ENCODE measurements at regions not wholly inside any gene's neighbourhood (a gene's known extent, or its start where the extent isn't known, plus 50 kb on each side); places are given as distances from the start of the nearest gene placed in this dataset.

DNA sequence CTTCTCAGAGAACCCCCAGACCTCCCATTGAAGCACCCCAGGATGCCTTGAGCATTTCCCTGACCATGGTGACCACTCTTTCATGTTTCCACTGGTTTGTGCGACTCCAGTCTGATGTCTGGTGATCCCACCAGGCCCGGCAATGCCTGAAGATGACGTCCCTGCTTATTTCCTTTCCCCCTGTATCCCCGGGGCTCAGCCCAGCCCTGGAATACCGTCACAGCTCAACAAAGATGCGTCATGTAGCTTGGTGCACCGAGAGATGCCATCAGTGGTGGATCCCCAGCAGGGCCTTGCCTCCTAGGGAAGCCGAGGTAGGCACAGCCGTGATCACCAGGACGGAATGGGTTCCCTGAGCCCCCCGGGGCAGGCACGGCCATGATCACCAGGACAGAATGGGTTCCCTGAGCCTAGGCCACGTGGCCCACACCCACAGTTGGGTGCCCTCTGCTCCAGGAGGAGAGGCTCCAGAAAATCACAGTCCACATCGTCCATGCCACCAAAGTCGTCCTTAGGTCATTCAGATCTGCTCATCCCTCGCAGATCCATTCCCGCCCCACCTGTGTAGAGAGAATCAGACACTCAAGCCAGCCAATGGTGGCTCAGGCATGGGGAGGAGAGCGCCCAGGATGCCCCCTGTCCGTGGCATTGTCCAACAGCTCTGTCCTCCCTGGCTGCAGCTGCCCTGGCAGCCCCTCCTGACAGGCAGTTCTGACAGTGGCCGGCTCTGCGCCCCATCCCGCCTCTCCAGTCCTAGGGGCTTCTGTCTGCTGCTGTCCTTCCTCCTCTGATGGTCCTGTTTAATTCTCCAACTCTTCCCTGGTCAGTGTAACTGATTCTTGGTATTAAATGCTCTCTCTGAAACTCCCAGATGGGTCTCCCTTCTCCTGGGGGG, 261.1 kb downstream of the RBFOX3 start:
- no peaks in the 10 kb centered on the region for H3K4me1 ChIP-seq (ENCODE audit: control insufficient read depth in 3 of 3, insufficient read depth in 3 of 3, low read length in 3 of 3)
- H3K27ac ChIP-seq (ENCODE audit: low read depth, low read length): no peak overlapping the region
- H3K27me3 ChIP-seq (ENCODE audit: control insufficient read depth in 3 of 3, insufficient read depth in 3 of 3, low read length in 3 of 3): peaks cover 52 to 61% (median 54%) of the 10 kb centered on the region in 3 donors
- H3K9ac ChIP-seq (ENCODE audit: low read depth in 1 of 3, low read length in 3 of 3): no peak overlapping the region
- peaks cover 0 to 9% (median 0%) of the 10 kb centered on the region in 3 donors for H3K9me3 ChIP-seq (ENCODE audit: control insufficient read depth in 3 of 3, low read length in 3 of 3)
- no peaks in the 10 kb centered on the region for H3K36me3 ChIP-seq (ENCODE audit: control insufficient read depth in 3 of 3, insufficient read depth in 3 of 3, low read length in 3 of 3)
- H3K4me3 ChIP-seq (ENCODE audit: low read length in 3 of 3): no peak overlapping the region

- peaks cover 0 to 10% (median 0%) of the 10 kb centered on the region in 3 donors for H3K9me3 ChIP-seq (ENCODE audit: control insufficient read depth in 3 of 3, low read length in 3 of 3)
- H3K36me3 ChIP-seq (ENCODE audit: control insufficient read depth in 3 of 3, insufficient read depth in 3 of 3, low read length in 3 of 3): no peaks in the 10 kb centered on the region
- H3K27me3 ChIP-seq (ENCODE audit: control insufficient read depth in 3 of 3, insufficient read depth in 3 of 3, low read length in 3 of 3): peaks cover 22 to 38% (median 26%) of the 10 kb centered on the region in 3 donors
- no peaks in the 10 kb centered on the region for H3K4me1 ChIP-seq (ENCODE audit: control insufficient read depth in 3 of 3, insufficient read depth in 3 of 3, low read length in 3 of 3)
- H3K27ac ChIP-seq (ENCODE audit: low read depth, low read length): no peak overlapping the region
- H3K4me3 ChIP-seq (ENCODE audit: low read length in 3 of 3): no peak overlapping the region
- H3K9ac ChIP-seq (ENCODE audit: low read depth in 1 of 3, low read length in 3 of 3): no peak overlapping the region
These were observed 267.8 kb downstream of the ENGASE start for GRCh38 chr17:79342376-79342775.

GRCh38 chr17:79341816-79342215, 267.2 kb downstream of the ENGASE start:
- Histone ChIP-seq H3K36me3 (ENCODE audit: control insufficient read depth in 3 of 3, insufficient read depth in 3 of 3, low read length in 3 of 3) (no peaks in the 10 kb centered on the region), H3K27ac (ENCODE audit: low read depth, low read length) (no peak overlapping the region), H3K4me1 (ENCODE audit: control insufficient read depth in 3 of 3, insufficient read depth in 3 of 3, low read length in 3 of 3) (no peaks in the 10 kb centered on the region), H3K4me3 (ENCODE audit: low read length in 3 of 3) (no peak overlapping the region), H3K9ac (ENCODE audit: low read depth in 1 of 3, low read length in 3 of 3) (no peak overlapping the region), H3K9me3 (ENCODE audit: control insufficient read depth in 3 of 3, low read length in 3 of 3) (peaks cover 0 to 10% (median 0%) of the 10 kb centered on the region in 3 donors), H3K27me3 (ENCODE audit: control insufficient read depth in 3 of 3, insufficient read depth in 3 of 3, low read length in 3 of 3) (peaks cover 22 to 38% (median 26%) of the 10 kb centered on the region in 3 donors)

DNA sequence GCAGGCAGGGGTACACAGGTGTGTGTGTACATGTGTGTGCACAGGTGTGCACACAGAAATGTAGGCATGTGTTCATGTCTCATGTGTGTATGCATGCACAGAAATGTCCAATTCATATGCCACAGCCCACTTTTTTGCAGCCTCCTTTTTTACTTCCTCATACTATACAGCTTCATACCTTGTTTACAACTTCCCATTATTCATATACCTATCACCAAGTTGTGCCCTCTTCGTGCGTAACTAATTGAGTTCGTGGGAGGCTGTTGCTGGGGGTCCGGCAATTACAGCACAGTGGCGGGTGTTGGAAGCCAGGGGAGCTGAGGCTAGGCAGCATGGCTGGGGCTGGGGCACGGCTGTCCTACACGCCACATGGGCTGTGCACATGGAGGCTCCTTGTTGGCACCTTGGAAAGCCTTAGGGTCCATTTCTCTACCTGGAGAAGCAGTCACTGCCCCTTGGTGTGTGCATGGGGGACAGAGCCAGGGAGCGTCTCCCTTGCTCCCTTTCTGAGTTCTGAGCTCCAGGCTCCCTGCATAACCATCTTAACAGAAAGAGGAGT, 266.7 kb downstream of the ENGASE start:
- Histone ChIP-seq H3K27me3 (ENCODE audit: control insufficient read depth in 3 of 3, insufficient read depth in 3 of 3, low read length in 3 of 3) (peaks cover 22 to 40% (median 26%) of the 10 kb centered on the region in 3 donors), H3K9ac (ENCODE audit: low read depth in 1 of 3, low read length in 3 of 3) (no peak overlapping the region), H3K4me1 (ENCODE audit: control insufficient read depth in 3 of 3, insufficient read depth in 3 of 3, low read length in 3 of 3) (no peaks in the 10 kb centered on the region), H3K4me3 (ENCODE audit: low read length in 3 of 3) (no peak overlapping the region), H3K9me3 (ENCODE audit: control insufficient read depth in 3 of 3, low read length in 3 of 3) (peaks cover 0 to 9% (median 0%) of the 10 kb centered on the region in 3 donors), H3K27ac (ENCODE audit: low read depth, low read length) (no peak overlapping the region), H3K36me3 (ENCODE audit: control insufficient read depth in 3 of 3, insufficient read depth in 3 of 3, low read length in 3 of 3) (no peaks in the 10 kb centered on the region)

DNA sequence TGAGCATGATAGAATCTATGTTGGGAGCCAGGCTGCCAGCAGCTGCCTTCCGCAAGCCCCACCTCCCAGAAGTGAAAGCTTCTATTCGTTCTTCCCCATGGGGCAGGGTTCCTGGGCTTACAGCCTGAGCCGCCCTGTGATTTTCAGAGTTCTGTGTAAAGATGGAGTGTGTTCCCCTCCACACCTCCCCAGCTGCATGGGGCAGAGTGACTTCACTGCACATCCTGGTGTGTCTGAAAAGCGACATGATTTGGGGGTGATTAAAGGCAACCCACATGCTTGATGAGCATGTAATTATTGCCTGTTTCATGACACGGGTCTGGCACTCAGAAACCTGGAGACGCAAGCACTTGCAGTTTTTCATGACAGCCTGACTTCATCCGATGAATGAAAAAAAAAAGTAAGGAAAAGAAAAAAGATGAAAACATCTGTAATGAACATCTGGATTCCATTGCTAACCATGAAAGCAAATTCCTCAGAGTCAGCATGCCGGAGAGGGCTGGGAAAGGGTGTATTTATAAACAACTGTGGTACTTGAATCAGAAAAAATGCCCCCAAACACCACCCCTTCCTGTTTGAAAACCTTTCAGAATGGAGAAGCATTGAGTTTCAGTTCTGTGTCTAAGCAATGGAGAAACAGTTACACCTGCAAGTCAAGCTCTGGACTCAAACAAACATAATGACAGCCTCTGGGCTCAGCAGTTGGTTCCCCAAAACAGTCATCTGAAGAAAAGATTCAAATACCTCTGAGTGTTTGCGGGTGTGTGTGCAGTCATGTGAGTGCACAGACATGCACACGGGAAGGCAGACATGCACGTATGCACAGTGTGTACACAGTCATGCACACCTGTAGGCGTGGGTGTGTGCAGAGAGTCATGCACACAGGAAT, 266.0 kb downstream of the ENGASE start:
- no peak overlapping the region for H3K9ac ChIP-seq (ENCODE audit: low read depth in 1 of 3, low read length in 3 of 3)
- peaks cover 0 to 7% (median 0%) of the 10 kb centered on the region in 3 donors for H3K9me3 ChIP-seq (ENCODE audit: control insufficient read depth in 3 of 3, low read length in 3 of 3)
- no peak overlapping the region for H3K4me3 ChIP-seq (ENCODE audit: low read length in 3 of 3)
- H3K36me3 ChIP-seq (ENCODE audit: control insufficient read depth in 3 of 3, insufficient read depth in 3 of 3, low read length in 3 of 3): no peaks in the 10 kb centered on the region
- no peaks in the 10 kb centered on the region for H3K4me1 ChIP-seq (ENCODE audit: control insufficient read depth in 3 of 3, insufficient read depth in 3 of 3, low read length in 3 of 3)
- no peak overlapping the region for H3K27ac ChIP-seq (ENCODE audit: low read depth, low read length)
- peaks cover 26 to 45% (median 26%) of the 10 kb centered on the region in 3 donors for H3K27me3 ChIP-seq (ENCODE audit: control insufficient read depth in 3 of 3, insufficient read depth in 3 of 3, low read length in 3 of 3)

GRCh38 chr17:79339321-79339720, 264.7 kb downstream of the ENGASE start:
- peaks cover 29 to 53% (median 37%) of the 10 kb centered on the region in 3 donors for H3K27me3 ChIP-seq (ENCODE audit: control insufficient read depth in 3 of 3, insufficient read depth in 3 of 3, low read length in 3 of 3)
- no peak overlapping the region for H3K4me3 ChIP-seq (ENCODE audit: low read length in 3 of 3)

DNA sequence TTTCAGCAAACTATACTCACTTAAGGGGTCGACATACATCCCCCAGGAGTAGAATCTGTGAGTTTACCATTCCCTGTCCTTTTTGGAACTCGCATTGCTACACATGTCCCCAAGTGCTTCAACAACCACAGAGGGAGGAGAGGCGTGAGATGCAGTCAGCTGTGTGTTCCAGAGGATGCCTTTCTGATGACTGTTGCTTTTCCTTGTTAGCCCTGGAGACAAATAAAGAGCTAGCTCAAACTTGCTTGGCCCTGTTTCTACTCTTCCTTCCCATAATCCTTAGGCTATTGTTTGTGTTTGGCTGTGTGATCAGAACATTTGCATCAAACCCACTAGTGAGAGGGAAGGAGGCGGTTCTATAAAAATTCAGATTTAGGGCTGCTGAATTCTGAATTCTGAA, 264.0 kb downstream of the ENGASE start:
- no peaks in the 10 kb centered on the region for H3K36me3 ChIP-seq (ENCODE audit: control insufficient read depth in 3 of 3, insufficient read depth in 3 of 3, low read length in 3 of 3)
- H3K27me3 ChIP-seq (ENCODE audit: control insufficient read depth in 3 of 3, insufficient read depth in 3 of 3, low read length in 3 of 3): peaks cover 33 to 56% (median 33%) of the 10 kb centered on the region in 3 donors
- H3K9me3 ChIP-seq (ENCODE audit: control insufficient read depth in 3 of 3, low read length in 3 of 3): no peaks in the 10 kb centered on the region
- H3K27ac ChIP-seq (ENCODE audit: low read depth, low read length): no peak overlapping the region
- H3K4me1 ChIP-seq (ENCODE audit: control insufficient read depth in 3 of 3, insufficient read depth in 3 of 3, low read length in 3 of 3): no peaks in the 10 kb centered on the region
- no peak overlapping the region for H3K9ac ChIP-seq (ENCODE audit: low read depth in 1 of 3, low read length in 3 of 3)
- H3K4me3 ChIP-seq (ENCODE audit: low read length in 3 of 3): no peak overlapping the region

More at GRCh38 chr17:79339321-79339720, 264.7 kb downstream of the ENGASE start:
- Histone ChIP-seq H3K27ac (ENCODE audit: low read depth, low read length) (no peak overlapping the region), H3K36me3 (ENCODE audit: control insufficient read depth in 3 of 3, insufficient read depth in 3 of 3, low read length in 3 of 3) (no peaks in the 10 kb centered on the region), H3K4me1 (ENCODE audit: control insufficient read depth in 3 of 3, insufficient read depth in 3 of 3, low read length in 3 of 3) (no peaks in the 10 kb centered on the region), H3K9ac (ENCODE audit: low read depth in 1 of 3, low read length in 3 of 3) (no peak overlapping the region), H3K9me3 (ENCODE audit: control insufficient read depth in 3 of 3, low read length in 3 of 3) (no peaks in the 10 kb centered on the region)

GRCh38 chr17:79338152-79338551, 263.5 kb downstream of the ENGASE start:
- Histone ChIP-seq H3K4me3 (ENCODE audit: low read length in 3 of 3) (no peak overlapping the region), H3K27ac (ENCODE audit: low read depth, low read length) (no peak overlapping the region), H3K9ac (ENCODE audit: low read depth in 1 of 3, low read length in 3 of 3) (no peak overlapping the region), H3K9me3 (ENCODE audit: control insufficient read depth in 3 of 3, low read length in 3 of 3) (no peaks in the 10 kb centered on the region), H3K4me1 (ENCODE audit: control insufficient read depth in 3 of 3, insufficient read depth in 3 of 3, low read length in 3 of 3) (no peaks in the 10 kb centered on the region), H3K36me3 (ENCODE audit: control insufficient read depth in 3 of 3, insufficient read depth in 3 of 3, low read length in 3 of 3) (no peaks in the 10 kb centered on the region), H3K27me3 (ENCODE audit: control insufficient read depth in 3 of 3, insufficient read depth in 3 of 3, low read length in 3 of 3) (peaks cover 31 to 58% (median 32%) of the 10 kb centered on the region in 3 donors)

- H3K4me1 ChIP-seq (ENCODE audit: control insufficient read depth in 3 of 3, insufficient read depth in 3 of 3, low read length in 3 of 3): no peaks in the 10 kb centered on the region
- no peak overlapping the region for H3K9ac ChIP-seq (ENCODE audit: low read depth in 1 of 3, low read length in 3 of 3)
- no peaks in the 10 kb centered on the region for H3K9me3 ChIP-seq (ENCODE audit: control insufficient read depth in 3 of 3, low read length in 3 of 3)
- no peak overlapping the region for H3K27ac ChIP-seq (ENCODE audit: low read depth, low read length)
- H3K27me3 ChIP-seq (ENCODE audit: control insufficient read depth in 3 of 3, insufficient read depth in 3 of 3, low read length in 3 of 3): peaks cover 38 to 54% (median 40%) of the 10 kb centered on the region in 3 donors
- no peak overlapping the region for H3K4me3 ChIP-seq (ENCODE audit: low read length in 3 of 3)
- no peaks in the 10 kb centered on the region for H3K36me3 ChIP-seq (ENCODE audit: control insufficient read depth in 3 of 3, insufficient read depth in 3 of 3, low read length in 3 of 3)
These were observed 262.4 kb downstream of the ENGASE start for GRCh38 chr17:79337053-79337452.

Measured in skeletal muscle tissue (tissue), 3 donors.